GM21360 (cell line): ENCODE measurements at regions not wholly inside any gene's neighbourhood (a gene's known extent, or its start where the extent isn't known, plus 50 kb on each side); places are given as distances from the start of the nearest gene placed in this dataset.
"Not testable (repeated sequence)": the region's sequence is repeated elsewhere in the genome, so short reads cannot be mapped to it uniquely, and the experiment has no call there.

Experiments used
- ATAC-seq: cut with Tn5 transposase; IDR thresholded peaks from one replicate; pipeline ENCODE4 v1.9.1; 2021; ENCODE audit warnings: mild to moderate bottlenecking, moderate library complexity; ENCODE audit not compliant: unreplicated experiment

DNA sequence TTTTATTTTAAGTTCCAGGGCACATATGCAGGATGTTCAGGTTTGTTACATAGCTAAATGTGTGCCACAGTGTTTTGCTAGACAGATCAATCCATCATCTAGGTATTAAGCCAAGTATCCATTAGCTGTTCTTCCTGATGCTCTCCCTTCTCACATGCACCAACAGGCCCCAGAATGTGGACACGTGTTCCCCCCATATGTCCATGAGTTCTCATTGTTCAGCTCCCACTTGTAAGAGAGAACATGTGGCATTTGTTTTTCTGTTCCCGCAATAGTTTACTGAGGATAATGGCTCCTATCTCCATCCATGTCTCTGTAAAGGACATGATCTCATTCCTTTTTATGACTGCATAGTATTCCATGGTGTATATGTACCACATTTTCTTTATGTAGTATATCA, 374.8 kb upstream of the FAT1 start:
- no peak for ATAC-seq

DNA sequence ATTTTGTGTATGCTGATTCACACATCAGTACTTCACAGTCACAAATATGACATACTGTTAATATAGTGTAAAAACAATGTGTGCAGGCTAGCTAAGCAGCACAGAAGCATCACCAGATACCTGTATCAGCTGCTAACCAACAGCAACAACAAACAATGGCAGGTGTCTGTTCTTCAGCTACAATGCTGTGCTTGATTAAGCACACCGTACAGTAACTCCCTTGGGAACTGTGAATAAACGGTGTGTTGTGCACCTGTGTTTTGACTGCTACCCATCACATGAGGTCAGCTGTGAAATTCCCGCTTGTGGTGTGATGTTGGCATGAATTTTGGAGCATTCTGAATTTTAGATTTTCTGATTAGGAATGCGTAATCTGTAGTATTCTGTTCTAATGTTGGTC, 379.7 kb upstream of the FAT1 start:
- ATAC-seq, result no peak

DNA sequence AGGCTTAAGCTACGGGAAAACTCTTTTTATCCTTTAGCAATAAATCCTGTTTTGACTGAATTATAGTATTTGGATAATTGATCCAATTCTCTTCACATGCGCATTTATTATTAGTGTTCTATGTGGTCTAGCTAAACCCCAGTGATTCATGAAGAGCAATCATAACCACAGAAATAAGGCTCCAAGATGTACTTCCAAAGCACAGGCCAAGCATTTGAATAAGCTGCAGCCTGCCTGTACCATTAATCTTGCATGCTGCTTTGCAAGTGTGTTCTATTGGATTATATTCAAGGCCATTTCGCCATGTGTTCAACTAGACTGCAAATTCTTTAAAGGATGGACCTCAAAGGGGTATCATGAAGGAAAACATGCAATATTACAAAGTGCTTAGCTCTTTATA, 385.2 kb upstream of the FAT1 start:
- no peak for ATAC-seq

DNA sequence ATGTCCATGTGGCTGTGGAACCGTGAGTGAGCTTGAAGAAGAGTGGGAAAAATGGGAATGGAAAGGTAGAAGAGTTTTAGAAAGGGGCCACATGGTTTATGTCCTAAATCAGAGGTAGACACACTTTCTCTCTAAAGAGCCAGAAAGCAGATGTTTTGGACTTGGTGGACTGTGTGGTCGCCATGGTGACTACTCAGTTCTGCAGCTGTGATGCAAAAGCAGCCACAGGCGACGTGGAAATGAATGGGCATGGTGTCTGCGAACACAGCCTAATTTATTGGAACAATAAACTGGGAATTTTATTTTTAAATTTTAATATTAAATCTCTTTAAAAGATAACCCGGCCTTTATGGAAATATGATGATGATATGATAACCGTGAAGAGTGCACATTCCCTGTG, 386.0 kb upstream of the FAT1 start:
- ATAC-seq, result no peak

DNA sequence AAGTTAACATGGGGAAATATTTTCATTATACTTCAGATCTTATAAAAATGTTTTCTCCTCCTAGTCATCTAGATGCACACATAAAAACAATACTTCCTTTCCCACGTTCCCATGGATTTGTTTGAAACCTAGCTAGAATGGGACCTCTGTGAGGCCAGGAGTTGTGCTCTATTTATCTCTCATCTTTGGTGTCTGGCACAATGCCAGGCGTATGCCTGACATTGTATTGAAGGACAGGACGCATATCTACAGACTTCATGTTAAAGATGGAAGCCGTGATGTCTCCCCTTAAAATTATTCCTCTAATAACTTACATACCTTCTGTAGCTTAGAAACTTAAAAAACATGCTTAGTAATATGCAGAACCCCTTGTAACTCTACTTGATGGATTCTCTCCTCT, 394.5 kb upstream of the FAT1 start:
- no peak for ATAC-seq

DNA sequence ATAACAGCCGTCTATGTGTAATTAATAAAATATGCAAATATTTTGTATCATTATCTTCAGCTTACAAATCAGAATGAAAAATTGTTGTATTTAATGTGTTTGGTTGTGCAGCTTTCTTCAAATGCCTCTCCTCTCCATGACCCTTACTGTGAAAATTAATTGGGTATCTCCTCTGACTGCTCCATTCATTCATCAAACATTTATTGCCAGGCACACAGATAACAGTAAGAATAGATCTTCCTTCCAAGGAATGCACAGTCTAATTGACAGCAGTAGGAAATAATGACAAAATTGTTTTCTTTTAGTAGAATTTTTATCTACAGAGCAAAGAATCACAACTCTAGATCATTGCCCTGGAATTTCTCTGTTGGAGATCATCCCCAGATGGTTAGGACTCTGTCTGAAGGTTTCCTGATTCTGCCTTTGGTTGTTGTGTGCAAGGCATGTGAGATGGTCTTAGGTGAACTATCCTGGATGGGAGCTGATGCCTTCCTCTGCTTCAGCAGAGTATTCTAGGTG, 395.0 kb upstream of the FAT1 start:
- no peak for ATAC-seq

DNA sequence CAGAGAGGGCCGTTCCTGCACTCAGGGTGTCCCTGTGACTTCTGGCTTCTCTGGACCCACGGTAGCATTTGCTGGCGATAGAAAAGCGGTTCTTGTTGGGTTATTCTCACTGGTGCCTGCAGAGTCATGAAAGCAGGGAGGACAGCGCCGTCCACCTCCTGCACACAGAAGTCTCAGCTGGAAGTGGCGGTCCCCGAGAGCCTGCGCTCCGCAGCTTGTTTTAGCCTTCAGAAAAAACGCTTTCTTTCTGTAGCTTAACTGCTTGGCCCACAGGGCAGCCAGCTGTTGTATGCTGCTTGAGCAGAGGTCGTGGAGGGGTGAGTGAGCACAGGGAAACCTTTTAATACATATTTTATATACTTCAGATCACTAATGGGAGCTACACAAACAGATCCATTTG, 400.7 kb upstream of the FAT1 start:
- no peak for ATAC-seq

DNA sequence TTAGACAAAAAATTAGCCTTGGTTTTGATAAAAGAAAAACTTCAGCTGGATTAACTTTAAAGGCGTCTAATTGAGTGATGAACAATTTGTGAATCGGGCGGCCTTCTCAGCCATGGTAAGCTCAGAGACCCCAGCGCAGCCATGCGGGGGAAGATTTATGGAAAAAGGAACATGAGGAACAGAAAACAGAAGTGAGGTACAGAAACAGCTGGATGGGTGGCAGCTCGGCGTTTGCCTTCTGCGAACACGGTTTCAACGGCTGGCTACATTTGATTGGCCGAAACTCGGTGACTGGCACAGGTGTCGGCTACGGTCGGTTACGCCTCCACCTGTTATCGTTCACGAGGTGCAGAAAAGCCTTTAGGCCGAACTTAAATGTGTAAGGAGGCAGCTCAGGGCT, 401.4 kb upstream of the FAT1 start:
- no peak for ATAC-seq

DNA sequence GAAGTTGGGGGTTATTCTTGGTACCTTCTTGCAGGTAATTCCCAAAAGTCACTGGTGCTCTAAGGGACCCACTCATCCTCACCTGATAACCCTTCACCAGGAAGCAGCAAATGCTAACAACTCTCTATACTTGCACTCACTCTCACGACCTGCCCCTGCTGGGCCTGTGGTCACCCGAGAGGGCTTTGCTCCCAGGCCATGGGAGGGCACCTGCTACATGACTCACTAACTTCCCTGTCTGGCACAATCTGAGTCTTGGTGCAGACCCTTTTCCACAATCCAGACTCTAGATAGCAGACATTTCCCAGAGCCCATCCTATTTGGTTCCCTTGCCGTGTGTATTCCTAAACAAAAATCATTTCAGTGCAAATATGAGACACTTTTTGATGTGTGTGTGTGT, 403.8 kb upstream of the FAT1 start:
- ATAC-seq, result no peak

DNA sequence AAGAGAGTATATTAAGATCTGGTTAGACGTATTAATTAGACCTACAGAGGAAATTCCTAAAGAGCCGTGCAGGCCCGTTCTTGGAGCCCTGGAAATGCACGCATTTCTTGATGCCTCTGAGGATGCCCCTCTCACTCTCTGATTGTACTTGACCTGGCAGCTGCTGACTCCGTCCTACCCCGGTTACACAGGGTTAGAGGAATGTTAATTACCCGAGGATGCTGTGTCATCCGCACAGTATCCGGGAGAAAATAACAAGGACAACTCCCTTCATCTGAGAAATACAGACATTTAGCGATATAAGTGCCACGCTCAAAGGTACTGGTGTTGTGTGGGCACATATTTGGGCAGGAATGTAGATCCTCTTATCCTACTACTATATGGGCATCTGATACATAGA, 404.6 kb upstream of the FAT1 start:
- no peak for ATAC-seq

DNA sequence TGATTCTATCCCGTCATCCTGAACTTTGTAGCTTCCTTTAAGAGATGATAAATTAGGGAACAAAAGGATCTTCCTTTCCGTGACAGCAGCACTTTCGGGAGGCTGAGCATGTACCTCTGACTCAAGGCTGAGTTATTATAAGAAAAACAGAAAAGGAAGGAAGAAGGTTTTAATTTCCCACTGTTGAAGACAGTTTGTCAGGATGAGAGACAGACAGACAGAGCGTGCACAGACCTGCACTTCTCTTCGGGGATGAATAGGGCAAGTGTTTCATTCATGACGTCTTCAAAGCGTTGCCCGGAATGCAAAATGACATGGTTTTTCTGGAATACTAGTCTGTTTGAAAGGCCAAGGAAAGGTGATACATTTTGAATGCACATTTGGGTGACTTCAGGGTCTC, 405.3 kb upstream of the FAT1 start:
- ATAC-seq, result no peak

DNA sequence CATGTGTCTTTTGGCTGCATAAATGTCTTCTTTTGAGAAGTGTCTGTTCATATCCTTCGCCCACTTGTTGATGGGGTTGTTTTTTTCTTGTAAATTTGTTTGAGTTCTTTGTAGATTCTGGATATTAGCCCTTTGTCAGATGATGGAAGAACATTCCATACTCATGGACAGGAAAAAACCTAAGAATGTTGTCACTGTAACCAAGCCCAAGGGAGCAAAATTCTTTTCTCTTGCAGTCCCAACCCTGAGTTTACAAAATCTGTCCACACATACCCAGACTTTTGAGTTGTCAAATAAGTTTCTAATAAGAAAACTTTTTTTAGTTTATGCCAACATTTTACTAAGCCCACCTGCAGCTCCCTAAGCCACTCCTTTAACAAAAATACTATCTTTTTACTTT, 408.2 kb upstream of the FAT1 start:
- not testable (repeated sequence) for ATAC-seq

DNA sequence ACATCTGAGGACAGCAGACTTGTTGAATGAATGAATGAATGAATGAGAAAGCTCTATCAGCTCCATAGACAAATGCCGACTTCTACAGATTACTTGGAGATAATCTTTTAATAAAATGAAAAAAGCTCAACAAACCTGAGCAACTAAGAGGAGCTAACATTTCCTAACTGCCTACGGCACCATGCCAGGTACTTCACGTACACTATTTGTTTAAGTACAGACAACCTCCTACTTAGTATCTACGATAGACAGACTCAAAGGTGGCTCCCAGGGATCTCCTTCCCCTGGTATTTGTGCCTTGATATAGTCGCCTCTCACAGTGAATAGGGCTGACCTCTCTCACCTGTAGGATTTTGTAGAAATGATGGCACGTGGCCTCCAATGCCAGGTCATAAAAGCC, 412.2 kb upstream of the FAT1 start:
- no peak for ATAC-seq

DNA sequence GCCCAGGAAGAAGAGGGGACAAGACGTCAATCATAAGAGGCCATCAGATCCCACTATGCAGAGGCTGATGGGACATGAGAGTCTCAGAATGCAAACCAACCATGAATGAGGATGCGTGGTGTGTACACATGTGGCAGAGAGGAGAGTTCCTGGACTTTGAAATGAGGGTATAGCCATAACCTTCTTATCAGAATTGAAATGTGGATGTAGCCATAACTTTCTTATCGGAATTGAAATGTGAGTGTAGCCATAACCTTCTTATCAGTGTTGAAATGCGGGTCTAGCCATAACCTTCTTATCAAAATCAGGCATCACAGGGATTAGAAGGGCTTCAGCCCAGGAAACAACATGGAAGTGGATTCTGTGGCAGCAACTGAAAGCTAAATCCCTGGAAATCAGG, 415.5 kb upstream of the FAT1 start:
- ATAC-seq, result no peak

DNA sequence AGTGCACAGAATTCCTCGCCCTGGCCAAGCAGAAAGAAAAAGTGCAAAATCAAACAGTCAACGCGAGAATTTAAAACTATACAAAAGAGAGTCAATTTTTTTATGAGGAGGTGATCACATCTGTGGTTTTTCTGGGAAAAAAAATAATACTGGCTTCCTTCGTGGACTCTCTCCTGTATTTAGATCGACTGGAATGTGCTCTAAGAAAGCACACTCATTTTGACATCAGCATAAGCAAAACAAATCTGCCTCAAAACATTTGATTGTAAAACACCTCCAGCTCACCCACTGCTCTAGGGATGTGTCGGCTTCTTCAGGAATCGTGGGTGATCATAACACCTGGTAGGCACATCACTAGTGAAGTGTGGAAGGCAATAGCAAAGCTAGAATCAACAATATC, 417.4 kb upstream of the FAT1 start:
- no peak for ATAC-seq

DNA sequence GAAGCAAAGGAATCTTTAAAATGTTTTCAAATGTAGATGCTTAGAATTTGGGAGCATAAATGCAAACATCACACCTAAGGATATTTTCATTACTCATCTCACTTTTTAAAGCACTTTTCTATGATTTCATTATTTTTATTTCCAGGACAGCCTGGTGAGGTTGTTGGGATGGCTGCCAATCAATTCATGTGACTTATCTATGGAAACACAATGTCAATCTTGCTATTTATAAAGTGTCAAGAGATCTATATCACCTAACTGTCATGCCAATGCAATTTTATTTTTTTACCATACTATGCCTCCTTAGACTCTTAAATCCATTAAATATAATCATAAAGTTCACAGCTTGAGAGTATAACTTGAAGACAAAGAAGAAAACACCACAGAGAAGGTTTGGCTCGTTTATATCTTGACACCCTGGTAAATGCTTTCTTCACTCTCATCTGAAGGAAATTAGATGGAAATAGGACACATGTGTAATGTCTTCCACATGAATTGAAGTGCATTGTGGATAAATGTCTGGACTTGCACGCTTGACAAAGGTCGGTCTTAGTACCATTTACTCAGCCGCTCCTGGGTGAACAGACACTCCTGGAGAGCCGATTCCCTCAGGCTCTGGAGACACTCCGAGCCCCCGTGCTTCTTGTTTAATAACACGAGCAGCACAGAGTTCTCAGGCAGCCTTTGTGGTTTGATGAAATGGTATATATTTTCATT, 425.7 kb upstream of the FAT1 start:
- ATAC-seq, result no peak

DNA sequence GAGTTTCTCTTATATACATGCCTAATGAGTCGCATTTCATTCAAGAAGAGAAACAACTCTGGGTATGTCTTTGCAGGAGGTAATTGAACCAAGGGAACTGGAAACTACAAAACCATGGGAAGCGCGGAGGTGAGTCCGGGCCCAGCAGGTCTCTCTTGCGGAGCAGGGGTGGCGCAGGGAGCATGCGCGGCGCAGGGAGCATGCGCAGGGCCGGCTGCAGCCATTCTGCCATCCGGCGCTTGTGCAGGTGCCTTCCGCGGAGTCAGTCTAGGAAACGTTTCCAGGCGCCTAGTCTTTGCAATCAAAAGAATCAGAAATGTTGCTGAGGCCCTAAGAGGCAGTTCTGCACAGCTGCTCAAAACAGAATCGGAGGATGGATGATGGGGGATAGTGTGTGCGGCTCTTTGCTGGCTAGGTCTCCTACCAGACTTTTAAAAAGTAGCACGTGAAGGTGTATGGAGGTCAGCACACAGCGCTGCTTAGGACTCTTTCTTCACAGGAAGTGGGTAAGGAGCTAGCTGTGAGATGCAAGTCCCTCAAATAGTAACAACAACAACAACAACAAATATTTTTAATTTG, 433.8 kb upstream of the FAT1 start:
- no peak for ATAC-seq

DNA sequence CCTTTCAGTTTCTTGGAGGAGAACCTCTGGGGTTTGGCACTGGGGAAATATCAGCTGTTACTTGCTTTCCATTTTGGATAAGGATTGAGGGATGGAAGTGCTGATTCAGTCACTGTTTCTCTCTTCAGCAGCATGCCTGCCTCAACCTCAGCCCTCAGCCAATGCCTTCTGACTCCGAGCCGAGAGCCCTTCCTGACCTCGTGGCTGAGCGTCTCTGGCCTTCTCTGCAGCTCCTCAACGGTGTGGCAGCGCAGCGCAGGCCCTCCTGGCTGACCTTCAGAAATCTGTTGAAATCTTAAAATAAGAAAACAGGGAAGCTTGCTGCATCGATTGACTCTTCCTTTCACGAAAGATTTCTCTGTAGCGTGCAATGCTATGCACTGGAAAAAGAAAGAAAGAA, 434.3 kb upstream of the FAT1 start:
- no peak for ATAC-seq

DNA sequence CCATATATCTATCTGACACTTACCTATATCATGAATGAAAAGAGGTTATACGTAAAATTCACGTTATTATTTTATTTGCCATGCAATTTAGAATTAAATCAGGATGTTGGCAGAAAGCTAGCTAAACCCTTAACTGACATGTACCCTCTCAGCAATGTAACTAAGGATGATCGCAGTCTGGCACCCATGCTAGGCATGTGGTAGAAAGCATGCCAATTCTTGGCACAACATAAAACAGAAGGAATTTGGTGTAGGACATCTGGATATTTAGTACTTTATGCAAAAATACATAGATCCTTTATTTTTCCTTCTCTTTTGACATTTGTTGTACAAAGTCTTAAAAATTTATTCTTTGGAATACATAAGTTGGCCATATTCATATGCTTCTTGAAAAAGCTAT, 436.8 kb upstream of the FAT1 start:
- ATAC-seq, result no peak

DNA sequence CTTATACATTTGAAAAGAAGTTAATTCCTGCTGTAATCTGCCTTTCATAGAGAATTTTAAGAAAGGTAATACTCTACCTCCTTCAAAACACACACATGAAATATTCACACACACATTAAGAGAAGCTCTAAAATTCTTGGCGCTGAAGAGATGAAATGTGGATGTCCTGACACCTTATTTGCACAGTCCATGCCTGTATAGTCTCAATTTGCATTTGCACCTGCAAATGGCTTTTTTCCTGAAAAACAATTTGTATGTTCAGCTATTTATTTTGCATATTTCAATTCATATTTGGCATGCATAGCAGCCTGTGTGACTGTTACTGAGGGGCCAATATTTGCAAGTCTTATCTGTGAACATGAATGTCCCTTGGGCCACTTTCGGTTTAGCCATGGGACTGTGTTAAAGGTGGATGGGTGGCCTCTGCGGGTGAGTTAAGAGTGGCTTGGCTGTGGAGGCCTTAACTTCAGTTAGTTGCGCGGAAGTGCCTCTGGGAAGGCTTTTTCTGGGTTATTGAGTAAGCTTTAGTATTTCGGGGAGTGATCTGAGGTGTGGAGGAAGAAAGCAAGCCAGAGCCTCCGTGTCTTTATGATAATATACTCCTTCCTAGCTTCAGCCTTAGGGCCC, 443.3 kb upstream of the FAT1 start:
- no peak for ATAC-seq

DNA sequence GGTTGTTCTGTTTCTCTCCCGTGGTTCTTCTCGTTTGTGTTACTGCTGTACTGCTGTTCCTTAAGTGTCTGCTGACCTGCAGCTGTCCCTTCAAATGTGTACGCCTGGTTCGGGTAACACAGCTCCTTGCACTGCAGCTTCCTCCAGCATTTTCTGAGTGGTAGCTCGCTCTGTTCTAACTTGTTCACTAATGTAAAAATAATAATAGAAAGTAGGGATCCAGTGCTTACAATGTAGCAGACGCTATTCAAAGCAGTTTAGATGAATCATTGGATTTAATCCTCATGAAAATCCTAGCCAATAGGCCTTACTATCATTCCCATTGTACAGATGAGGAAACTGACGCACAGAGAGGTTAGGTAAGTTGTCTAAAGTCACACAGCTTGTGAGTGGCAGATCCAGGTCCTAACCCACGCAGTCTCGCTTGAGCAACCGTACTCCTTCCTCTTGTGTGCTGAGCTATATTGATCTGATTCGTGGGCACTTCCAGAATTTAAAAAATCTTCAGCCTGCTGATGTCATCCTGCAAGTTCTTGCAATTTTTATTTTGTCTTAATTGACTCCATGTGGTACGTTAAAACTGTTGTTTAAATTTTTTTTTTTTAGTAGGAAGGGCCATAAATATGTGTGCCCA, 448.2 kb upstream of the FAT1 start:
- no peak for ATAC-seq

DNA sequence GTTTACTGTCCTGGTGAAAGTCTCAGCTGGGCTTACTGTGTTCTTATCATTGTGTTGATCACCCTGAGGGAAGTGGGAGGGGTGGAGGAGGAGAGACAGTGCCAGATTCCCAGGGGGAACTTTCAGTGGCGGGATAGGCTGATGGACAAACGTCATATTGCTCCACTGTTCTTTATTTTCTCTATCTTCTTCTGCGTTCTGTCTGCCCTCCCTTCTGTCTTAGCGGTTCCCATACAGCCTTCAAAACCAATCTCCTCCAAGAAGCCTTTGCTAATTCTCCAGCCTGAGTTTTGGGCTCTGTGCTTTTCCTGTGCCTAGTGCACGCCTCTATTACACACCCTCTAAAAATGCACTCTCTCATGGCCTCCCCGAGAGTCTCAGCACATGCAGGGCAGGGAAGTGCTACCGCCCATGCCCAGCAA, 448.7 kb upstream of the FAT1 start:
- ATAC-seq, result no peak
